ENCODE measurements at regions not wholly inside any gene's neighbourhood (a gene's known extent, or its start where the extent isn't known, plus 50 kb on each side); places are given as distances from the start of the nearest gene placed in this dataset.

DNA sequence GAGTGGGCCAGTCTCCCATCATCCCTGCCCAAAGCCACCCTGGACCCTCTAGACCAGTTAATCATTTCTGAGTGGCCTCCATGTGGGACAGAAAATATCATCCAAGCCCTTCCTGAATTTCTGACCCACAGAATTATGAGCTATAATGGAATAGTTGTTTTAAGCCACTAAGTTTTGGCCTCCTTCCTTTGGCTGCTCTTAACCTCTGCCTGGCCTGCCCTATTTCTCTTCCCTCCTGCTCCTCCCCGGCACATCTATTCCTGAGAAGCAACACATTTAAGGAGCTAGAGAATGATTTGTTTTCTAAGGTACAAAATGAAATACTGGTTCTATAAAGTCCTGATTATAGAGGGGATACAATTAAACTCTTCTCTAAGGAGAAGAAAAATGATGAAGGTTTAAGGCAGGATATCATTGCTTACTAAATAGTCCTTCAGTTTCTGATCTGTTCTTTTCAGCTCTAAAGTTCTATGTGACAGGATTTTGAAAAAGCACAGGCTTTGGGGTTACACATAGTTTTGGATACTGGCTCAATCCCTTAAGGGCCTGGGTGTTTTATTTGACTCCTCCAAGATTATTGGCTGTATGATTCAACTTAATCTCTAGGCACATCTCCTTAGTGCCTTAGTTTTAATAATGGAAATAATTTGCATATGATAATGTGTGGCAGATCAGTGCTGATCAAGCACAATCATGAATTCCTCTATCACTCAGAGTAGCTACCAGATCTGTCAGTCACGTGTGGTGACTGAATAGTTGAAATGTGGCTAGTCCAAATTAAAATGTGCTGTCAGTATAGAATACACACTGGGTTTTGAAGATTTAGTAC lies 240.3 kb downstream of the VAPA start:
- ATAC-seq (no peak), DNase-seq (ENCODE audit: low read depth, low spot score) (no peak)
- no peaks in the 10 kb centered on the region for H3K4me1 ChIP-seq (ENCODE audit: control insufficient read depth, insufficient read depth, low read length)
- intact Hi-C loops (cut with micrococcal nuclease; ENCODE audit: unreplicated experiment): no loop called here
- no peak overlapping the region for H3K27ac ChIP-seq (ENCODE audit: low read length)
- CTCF ChIA-PET: no interaction called here
- BruUV-seq (replicated peaks): no TSS peak
- POLR2A ChIA-PET: no interaction called here
- no peaks in the 10 kb centered on the region for H3K36me3 ChIP-seq (ENCODE audit: control insufficient read depth, insufficient read depth, low read length)
- H3K4me3 ChIP-seq (ENCODE audit: low read depth in 2 of 2, low read length in 2 of 2): no peak overlapping the region
- H3K27me3 ChIP-seq (ENCODE audit: control insufficient read depth, insufficient read depth, low read length): no peaks in the 10 kb centered on the region; the same call in 1 of the 2 replicates
- TF ChIP-seq TCF7L2 (IDR thresholded peaks at IDR 0.05; ENCODE audit: low read depth, low read length) (no peak), POLR2AphosphoS5 (IDR thresholded peaks at IDR 0.05; ENCODE audit: low read depth, low read length) (no peak), SIN3A (IDR thresholded peaks at IDR 0.05; ENCODE audit: borderline replicate concordance, insufficient read depth, low read depth, low read length) (no peak)
- TF ChIP-seq, protein P1, sequence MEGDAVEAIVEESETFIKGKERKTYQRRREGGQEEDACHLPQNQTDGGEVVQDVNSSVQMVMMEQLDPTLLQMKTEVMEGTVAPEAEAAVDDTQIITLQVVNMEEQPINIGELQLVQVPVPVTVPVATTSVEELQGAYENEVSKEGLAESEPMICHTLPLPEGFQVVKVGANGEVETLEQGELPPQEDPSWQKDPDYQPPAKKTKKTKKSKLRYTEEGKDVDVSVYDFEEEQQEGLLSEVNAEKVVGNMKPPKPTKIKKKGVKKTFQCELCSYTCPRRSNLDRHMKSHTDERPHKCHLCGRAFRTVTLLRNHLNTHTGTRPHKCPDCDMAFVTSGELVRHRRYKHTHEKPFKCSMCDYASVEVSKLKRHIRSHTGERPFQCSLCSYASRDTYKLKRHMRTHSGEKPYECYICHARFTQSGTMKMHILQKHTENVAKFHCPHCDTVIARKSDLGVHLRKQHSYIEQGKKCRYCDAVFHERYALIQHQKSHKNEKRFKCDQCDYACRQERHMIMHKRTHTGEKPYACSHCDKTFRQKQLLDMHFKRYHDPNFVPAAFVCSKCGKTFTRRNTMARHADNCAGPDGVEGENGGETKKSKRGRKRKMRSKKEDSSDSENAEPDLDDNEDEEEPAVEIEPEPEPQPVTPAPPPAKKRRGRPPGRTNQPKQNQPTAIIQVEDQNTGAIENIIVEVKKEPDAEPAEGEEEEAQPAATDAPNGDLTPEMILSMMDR (IDR thresholded peaks at IDR 0.05): no peak
- TF ChIP-seq, protein P2, sequence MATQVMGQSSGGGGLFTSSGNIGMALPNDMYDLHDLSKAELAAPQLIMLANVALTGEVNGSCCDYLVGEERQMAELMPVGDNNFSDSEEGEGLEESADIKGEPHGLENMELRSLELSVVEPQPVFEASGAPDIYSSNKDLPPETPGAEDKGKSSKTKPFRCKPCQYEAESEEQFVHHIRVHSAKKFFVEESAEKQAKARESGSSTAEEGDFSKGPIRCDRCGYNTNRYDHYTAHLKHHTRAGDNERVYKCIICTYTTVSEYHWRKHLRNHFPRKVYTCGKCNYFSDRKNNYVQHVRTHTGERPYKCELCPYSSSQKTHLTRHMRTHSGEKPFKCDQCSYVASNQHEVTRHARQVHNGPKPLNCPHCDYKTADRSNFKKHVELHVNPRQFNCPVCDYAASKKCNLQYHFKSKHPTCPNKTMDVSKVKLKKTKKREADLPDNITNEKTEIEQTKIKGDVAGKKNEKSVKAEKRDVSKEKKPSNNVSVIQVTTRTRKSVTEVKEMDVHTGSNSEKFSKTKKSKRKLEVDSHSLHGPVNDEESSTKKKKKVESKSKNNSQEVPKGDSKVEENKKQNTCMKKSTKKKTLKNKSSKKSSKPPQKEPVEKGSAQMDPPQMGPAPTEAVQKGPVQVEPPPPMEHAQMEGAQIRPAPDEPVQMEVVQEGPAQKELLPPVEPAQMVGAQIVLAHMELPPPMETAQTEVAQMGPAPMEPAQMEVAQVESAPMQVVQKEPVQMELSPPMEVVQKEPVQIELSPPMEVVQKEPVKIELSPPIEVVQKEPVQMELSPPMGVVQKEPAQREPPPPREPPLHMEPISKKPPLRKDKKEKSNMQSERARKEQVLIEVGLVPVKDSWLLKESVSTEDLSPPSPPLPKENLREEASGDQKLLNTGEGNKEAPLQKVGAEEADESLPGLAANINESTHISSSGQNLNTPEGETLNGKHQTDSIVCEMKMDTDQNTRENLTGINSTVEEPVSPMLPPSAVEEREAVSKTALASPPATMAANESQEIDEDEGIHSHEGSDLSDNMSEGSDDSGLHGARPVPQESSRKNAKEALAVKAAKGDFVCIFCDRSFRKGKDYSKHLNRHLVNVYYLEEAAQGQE (IDR thresholded peaks at IDR 0.05; ENCODE audit: insufficient read depth in 1 of 2, low read depth in 2 of 2, low read length in 1 of 2): no peak
- no peaks in the 10 kb centered on the region for H3K9me3 ChIP-seq (ENCODE audit: control insufficient read depth, insufficient read depth, low read depth, low read length)
- in situ Hi-C loops (cut with HindIII; ENCODE audit: low pct_unique_long_range_greater_than_20kb, low sequenced_read_pairs): no loop called here

DNA sequence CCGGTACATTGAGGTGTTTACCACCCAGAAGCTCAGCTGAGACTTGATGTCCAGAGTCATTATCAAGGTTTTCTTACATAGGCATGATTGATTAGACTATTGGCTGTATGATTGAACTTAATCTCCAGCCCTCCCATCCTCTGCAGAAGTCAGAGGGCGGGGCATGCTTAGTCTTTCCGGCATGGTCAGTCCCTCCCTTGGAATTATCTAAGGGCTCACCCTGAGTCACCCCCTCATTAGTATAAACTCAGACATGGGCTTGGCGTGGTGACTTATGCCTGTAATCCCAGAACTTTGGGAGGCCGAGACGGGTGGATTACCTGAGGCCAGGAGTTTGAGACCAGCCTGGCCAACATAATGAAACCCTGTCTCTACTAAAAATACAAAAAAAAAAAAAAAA lies 243.9 kb downstream of the VAPA start:
- intact Hi-C loops (cut with micrococcal nuclease; ENCODE audit: unreplicated experiment) (no loop called here), in situ Hi-C loops (cut with HindIII; ENCODE audit: low pct_unique_long_range_greater_than_20kb, low sequenced_read_pairs) (no loop called here)
- POLR2A ChIA-PET: no interaction called here
- no peaks in the 10 kb centered on the region for H3K36me3 ChIP-seq (ENCODE audit: control insufficient read depth, insufficient read depth, low read length)
- TF ChIP-seq SIN3A (IDR thresholded peaks at IDR 0.05; ENCODE audit: borderline replicate concordance, insufficient read depth, low read depth, low read length): no peak
- TF ChIP-seq, protein P1 (IDR thresholded peaks at IDR 0.05): no peak
- TF ChIP-seq, protein P2 (IDR thresholded peaks at IDR 0.05; ENCODE audit: insufficient read depth in 1 of 2, low read depth in 2 of 2, low read length in 1 of 2): no peak
- TF ChIP-seq POLR2AphosphoS5 (IDR thresholded peaks at IDR 0.05; ENCODE audit: low read depth, low read length): no peak
- TF ChIP-seq TCF7L2 (IDR thresholded peaks at IDR 0.05; ENCODE audit: low read depth, low read length): no peak
- no peaks in the 10 kb centered on the region for H3K27me3 ChIP-seq (ENCODE audit: control insufficient read depth, insufficient read depth, low read length)
- no peak overlapping the region for H3K4me3 ChIP-seq (ENCODE audit: low read depth in 2 of 2, low read length in 2 of 2)
- DNase-seq (ENCODE audit: low read depth, low spot score): no peak
- ATAC-seq: no peak
- no TSS peak for BruUV-seq (replicated peaks)
- no peaks in the 10 kb centered on the region for H3K9me3 ChIP-seq (ENCODE audit: control insufficient read depth, insufficient read depth, low read depth, low read length)
- H3K27ac ChIP-seq (ENCODE audit: low read length): no peak overlapping the region
- CTCF ChIA-PET: no interaction called here
- H3K4me1 ChIP-seq (ENCODE audit: control insufficient read depth, insufficient read depth, low read length): no peaks in the 10 kb centered on the region

Data from Panc1 (cell line).